Fibroblast of the conjunctiva (primary cell): ENCODE measurements at regions not wholly inside any gene's neighbourhood (a gene's known extent, or its start where the extent isn't known, plus 50 kb on each side); places are given as distances from the start of the nearest gene placed in this dataset.
"Not testable (repeated sequence)": the region's sequence is repeated elsewhere in the genome, so short reads cannot be mapped to it uniquely, and the experiment has no call there.

ENCODE experiments used
- DNase-seq: peaks from one replicate; pipeline ENCODE4 v3.0.0-alpha.2; 2010; ENCODE audit warnings: low read depth

- not testable (repeated sequence) for DNase-seq
These were observed 279.9 kb downstream of the PLS3 start for GRCh38 chrX:115840729-115841409.

GRCh38 chrX:115850986-115851385 lies 290.0 kb downstream of the PLS3 start:
- DNase-seq = not testable (repeated sequence)

GRCh38 chrX:115853260-115853659 lies 292.3 kb downstream of the PLS3 start:
- DNase-seq = not testable (repeated sequence)

- DNase-seq = not testable (repeated sequence)
These were observed 289.4 kb upstream of the AGTR2 start for GRCh38 chrX:115881170-115881569.

GRCh38 chrX:115884121-115884520 lies 286.4 kb upstream of the AGTR2 start:
- DNase-seq = not testable (repeated sequence)

- DNase-seq = peak; percentile 40
These were observed 282.5 kb upstream of the AGTR2 start for GRCh38 chrX:115888041-115888440.

- not testable (repeated sequence) for DNase-seq
These were observed 282.0 kb upstream of the AGTR2 start for GRCh38 chrX:115888519-115888918.

GRCh38 chrX:115889121-115889890 lies 281.2 kb upstream of the AGTR2 start:
- no peak for DNase-seq

- no peak for DNase-seq
These were observed 278.4 kb upstream of the AGTR2 start for GRCh38 chrX:115892056-115892708.

- DNase-seq = peak; percentile 49
These were observed 277.5 kb upstream of the AGTR2 start for GRCh38 chrX:115892787-115893671.

- DNase-seq = peak; percentile 33
These were observed 276.5 kb upstream of the AGTR2 start for GRCh38 chrX:115894087-115894486.

- DNase-seq = no peak
These were observed 274.7 kb upstream of the AGTR2 start for GRCh38 chrX:115895678-115896329.

- DNase-seq = no peak
These were observed 274.2 kb upstream of the AGTR2 start for GRCh38 chrX:115896362-115896761.

- no peak for DNase-seq
These were observed 272.6 kb upstream of the AGTR2 start for GRCh38 chrX:115897956-115898355.

GRCh38 chrX:115898382-115899001 lies 272.1 kb upstream of the AGTR2 start:
- peak; percentile 27 for DNase-seq

- no peak for DNase-seq
These were observed 270.1 kb upstream of the AGTR2 start for GRCh38 chrX:115900425-115900824.

GRCh38 chrX:115901241-115901640 lies 269.3 kb upstream of the AGTR2 start:
- no peak for DNase-seq

- no peak for DNase-seq
These were observed 267.5 kb upstream of the AGTR2 start for GRCh38 chrX:115902995-115903394.

GRCh38 chrX:115906276-115906675 lies 264.3 kb upstream of the AGTR2 start:
- DNase-seq = no peak

GRCh38 chrX:115906881-115907280 lies 263.7 kb upstream of the AGTR2 start:
- no peak for DNase-seq

- no peak for DNase-seq
These were observed 261.5 kb upstream of the AGTR2 start for GRCh38 chrX:115909017-115909416.
